ENCODE measurements at regions not wholly inside any gene's neighbourhood (a gene's known extent, or its start where the extent isn't known, plus 50 kb on each side); places are given as distances from the start of the nearest gene placed in this dataset.

GRCh38 chr10:36730316-36730715, 395.1 kb upstream of the ANKRD30A start (continued):
- TF ChIP-seq CHD7 (IDR thresholded peaks at IDR 0.05; ENCODE audit: insufficient replicate concordance, low read length) = no peak
- TF ChIP-seq E2F6 (IDR thresholded peaks at IDR 0.05) = no peak
- TF ChIP-seq RNF2 (IDR thresholded peaks at IDR 0.05; ENCODE audit: borderline replicate concordance, low read depth, low read length, missing control alignments, poor library complexity, severe bottlenecking) = no peak
- no peak for TF ChIP-seq JUN (IDR thresholded peaks at IDR 0.05; ENCODE audit: low read depth, low read length)
- no peak for TF ChIP-seq TCF12 (IDR thresholded peaks at IDR 0.05; ENCODE audit: low read depth, low read length)
- TF ChIP-seq CEBPB (IDR thresholded peaks at IDR 0.05; ENCODE audit: low read depth, low read length) = no peak
- TF ChIP-seq SIRT6 (IDR thresholded peaks at IDR 0.05; ENCODE audit: low read length) = no peak
- TF ChIP-seq TAF1 (IDR thresholded peaks at IDR 0.05; ENCODE audit: low read depth, low read length) = no peak
- TF ChIP-seq FOSL1 (IDR thresholded peaks at IDR 0.05; ENCODE audit: insufficient read depth, low read depth, low read length) = no peak
- TF ChIP-seq SAP30 (IDR thresholded peaks at IDR 0.05; ENCODE audit: insufficient read depth, insufficient replicate concordance, low read length) = no peak
